ENCODE measurements at regions not wholly inside any gene's neighbourhood (a gene's known extent, or its start where the extent isn't known, plus 50 kb on each side); places are given as distances from the start of the nearest gene placed in this dataset.

GRCh38 chr17:62140836-62141235 lies 75.8 kb upstream of the MED13 start:
- TF ChIP-seq CTCF (IDR thresholded peaks at IDR 0.05; ENCODE audit: low read length) = no peak
- TF ChIP-seq EZH2 (optimal IDR thresholded peaks at IDR 0.05; ENCODE audit: low read depth, low read length) = no peak
